Spleen (tissue), 7 donors: ENCODE measurements at regions not wholly inside any gene's neighbourhood (a gene's known extent, or its start where the extent isn't known, plus 50 kb on each side); places are given as distances from the start of the nearest gene placed in this dataset.

Experiments used
- CTCF ChIP-seq, 11 experiments: fragments of 200-600 bp in 7 of 11; fragments of 450-650 bp in 4 of 11; sonication (generic) in 4 of 11; IDR thresholded peaks in 8 of 11; conservative IDR thresholded peaks in 3 of 11; 1 replicate in 7 of 11; 2 replicates in 4 of 11; pipeline versions ENCODE4 v1.4.0 to v1.8.0; 2016 to 2021; ENCODE audit warnings: antibody characterized with exemption in 11 of 11, inconsistent platforms in 4 of 11, mild to moderate bottlenecking in 1 of 11
- POLR2A ChIP-seq, 3 donors: fragments of 450-650 bp; IDR thresholded peaks; one replicate each; pipeline ENCODE4 v1.5.1; 2017; ENCODE audit warnings: antibody characterized with exemption in 3 of 3, mild to moderate bottlenecking in 1 of 3
- donor health status: DM: no; HTN: no; CAD: no; lungs with moderate emphysema.
- donor health status: DM: no; HTN: no; CAD: no.
- donor health status: DM: no; HTN: no; CAD: no.

GRCh38 chr6:113758826-113759574 is 98.1 kb upstream of the MARCKS start:
- no peak for TF ChIP-seq CTCF (IDR thresholded peaks at IDR 0.05 in 8 of 11, conservative IDR thresholded peaks at IDR 0.05 in 3 of 11)
- TF ChIP-seq POLR2A (IDR thresholded peaks at IDR 0.05), result no peak
